ENCODE measurements at regions not wholly inside any gene's neighbourhood (a gene's known extent, or its start where the extent isn't known, plus 50 kb on each side); places are given as distances from the start of the nearest gene placed in this dataset.

GRCh38 chr6:79847426-79847825 is 99.9 kb downstream of the ELOVL4 start:
- Histone ChIP-seq H2BK20ac (ENCODE audit: low read depth, low read length) (no peak overlapping the region), H2BK5ac (ENCODE audit: low read depth, low read length, poor library complexity, severe bottlenecking) (no peak overlapping the region), H3K9me1 (ENCODE audit: insufficient read depth, low read length) (no peaks in the 10 kb centered on the region), H4K5ac (ENCODE audit: low read depth, low read length) (no peak overlapping the region), H3K23ac (ENCODE audit: low read depth, low read length) (no peak overlapping the region), H2BK15ac (ENCODE audit: low read depth, low read length) (no peak overlapping the region), H3K9ac (ENCODE audit: low read depth, low read length) (no peak overlapping the region), H3K27me3 (ENCODE audit: control insufficient read depth, insufficient read depth, low read length) (no peaks in the 10 kb centered on the region), H2BK120ac (ENCODE audit: low read depth, low read length) (no peak overlapping the region), H2AK5ac (ENCODE audit: low read depth, low read length) (no peak overlapping the region), H3K4me1 (ENCODE audit: control insufficient read depth, insufficient read depth, low read length) (no peaks in the 10 kb centered on the region), H3K27ac (ENCODE audit: insufficient read depth, low read length) (no peak overlapping the region), H3K4ac (ENCODE audit: low read depth, low read length) (no peak overlapping the region), H3K56ac (ENCODE audit: extremely low read depth, insufficient read depth, low read length) (no peak overlapping the region), H2AK9ac (replicated peaks; ENCODE audit: low read depth, low read length, poor library complexity) (no peak overlapping the region), H4K8ac (ENCODE audit: low read depth in 2 of 2, low read length in 2 of 2) (no peak overlapping the region), H2AFZ (replicated peaks; ENCODE audit: low read length, poor library complexity) (no peak overlapping the region), H3K9me3 (ENCODE audit: control insufficient read depth, insufficient read depth, low read length) (no peaks in the 10 kb centered on the region), H3K79me1 (ENCODE audit: low read depth in 1 of 2, low read length in 2 of 2) (no peaks in the 10 kb centered on the region), H3K14ac (replicated peaks; ENCODE audit: low read depth, low read length) (no peak overlapping the region), H3K4me3 (ENCODE audit: insufficient read depth, low read depth, low read length) (no peak overlapping the region), H3K36me3 (ENCODE audit: control insufficient read depth, insufficient read depth, low read length) (no peaks in the 10 kb centered on the region), H4K20me1 (ENCODE audit: insufficient read depth, low read length) (no peaks in the 10 kb centered on the region), H3K18ac (ENCODE audit: low read depth, low read length) (no peak overlapping the region), H3K4me2 (ENCODE audit: low read depth, low read length) (no peak overlapping the region), H4K91ac (ENCODE audit: insufficient read depth, low read depth, low read length) (no peak overlapping the region)
- POLR2A ChIA-PET (ENCODE audit: unreplicated experiment) = no interaction called here
- dilution Hi-C loops (cut with HindIII; ENCODE audit: low sequenced_read_pairs, unreplicated experiment) (no loop called here), intact Hi-C loops (cut with micrococcal nuclease) (no loop called here), in situ Hi-C loops (cut with MboI; ENCODE audit: low sequenced_read_pairs) (no loop called here)
- TF ChIP-seq MXI1 (IDR thresholded peaks at IDR 0.05; ENCODE audit: borderline replicate concordance, low read depth, low read length) (no peak), MAZ (IDR thresholded peaks at IDR 0.05; ENCODE audit: borderline replicate concordance, low read depth, low read length) (no peak), ELK1 (IDR thresholded peaks at IDR 0.05; ENCODE audit: borderline replicate concordance, low read depth, low read length) (no peak), RAD21 (IDR thresholded peaks at IDR 0.05; ENCODE audit: low read length) (no peak), RFX5 (IDR thresholded peaks at IDR 0.05; ENCODE audit: low read depth, low read length) (no peak), USF2 (IDR thresholded peaks at IDR 0.05; ENCODE audit: low read depth, low read length) (no peak), RCOR1 (IDR thresholded peaks at IDR 0.05; ENCODE audit: insufficient replicate concordance, low read length) (no peak), CTCF (conservative IDR thresholded peaks at IDR 0.05; ENCODE audit: low read depth, low read length) (no peak), FOS (IDR thresholded peaks at IDR 0.05; ENCODE audit: low read depth, low read length) (no peak), POLR2A (IDR thresholded peaks at IDR 0.05; ENCODE audit: low read depth, low read length) (no peak), CEBPB (IDR thresholded peaks at IDR 0.05; ENCODE audit: low read depth, low read length) (no peak), BHLHE40 (IDR thresholded peaks at IDR 0.05; ENCODE audit: low read depth, low read length) (no peak), MAFK (IDR thresholded peaks at IDR 0.05; ENCODE audit: low read depth, low read length) (no peak), SMC3 (IDR thresholded peaks at IDR 0.05; ENCODE audit: low read depth, low read length) (no peak), CHD1 (IDR thresholded peaks at IDR 0.05; ENCODE audit: low read depth, low read length) (no peak), NFE2L2 (IDR thresholded peaks at IDR 0.05; ENCODE audit: low read depth, low read length) (no peak)
- DNase-seq (no peak), ATAC-seq (ENCODE audit: low read depth) (no peak)
- CTCF ChIA-PET = no interaction called here
- no CpG with 5 or more reads among the region's 1 CpG for WGBS, 2 experiments (ENCODE audit: extremely low coverage in 2 of 2, insufficient read length in 1 of 2)
- BruUV-seq (replicated peaks) = no TSS peak
